Prostate gland (tissue), 2 donors: ENCODE measurements at regions not wholly inside any gene's neighbourhood (a gene's known extent, or its start where the extent isn't known, plus 50 kb on each side); places are given as distances from the start of the nearest gene placed in this dataset.

Source experiments
- DNase-seq: peaks from one replicate; pipeline ENCODE4 v3.0.0-alpha.2; 2019; ENCODE audit warnings: low spot score
- H3K27ac ChIP-seq, 2 donors: fragments of 200-600 bp; sonication (generic); 2 replicates each; pipeline ENCODE4 v1.5.1; 2017 to 2019
- H3K27me3 ChIP-seq: fragments of 200-600 bp; sonication (generic); replicated peaks from 2 replicates; pipeline ENCODE4 v1.5.1; 2019; ENCODE audit not compliant: insufficient read depth
- H3K36me3 ChIP-seq, 2 donors: fragments of 200-600 bp; sonication (generic); 1 replicate in 1 of 2; 2 replicates in 1 of 2; pipeline versions ENCODE4 v1.5.1 to v1.8.1; 2017 to 2019
- H3K4me1 ChIP-seq: fragments of 200-600 bp; sonication (generic); replicated peaks from 2 replicates; pipeline ENCODE4 v1.5.1; 2019
- H3K4me3 ChIP-seq, 2 donors: fragments of 200-600 bp; sonication (generic); 2 replicates each; pipeline ENCODE4 v1.5.1; 2017 to 2019
- H3K9me3 ChIP-seq: fragments of 200-600 bp; sonication (generic); 2 replicates; pipeline ENCODE4 v1.5.1; 2017
- POLR2A ChIP-seq: fragments of 450-650 bp; IDR thresholded peaks from one replicate; pipeline ENCODE4 v1.6.1; 2016; ENCODE audit warnings: antibody characterized with exemption, mild to moderate bottlenecking
- POLR2AphosphoS5 ChIP-seq: sonication (generic); formaldehyde crosslinking; IDR thresholded peaks from one replicate; pipeline ENCODE4 v1.6.1; 2017; ENCODE audit warnings: antibody characterized with exemption
- WGBS: methylation state at CpG from one replicate; pipeline ENCODE4 v1.1.5; 2018; 5-methylcytosine and 5-hydroxymethylcytosine counted together
- intact Hi-C: fragments of 100-400 bp; cut with DNase I; formaldehyde crosslinking; loops from one replicate; pipeline ENCODE4 v1.14.2; 2022
- TF ChIP-seq, protein P1 (sequence below), 4 experiments: fragments of 200-600 bp in 2 of 4; fragments of 450-650 bp in 2 of 4; sonication (generic) in 2 of 4; IDR thresholded peaks; 1 replicate in 3 of 4; 2 replicates in 1 of 4; pipeline ENCODE4 v1.5.1; 2016 to 2019; ENCODE audit warnings: antibody characterized with exemption in 4 of 4, mild to moderate bottlenecking in 2 of 4, moderate library complexity in 2 of 4

DNA sequence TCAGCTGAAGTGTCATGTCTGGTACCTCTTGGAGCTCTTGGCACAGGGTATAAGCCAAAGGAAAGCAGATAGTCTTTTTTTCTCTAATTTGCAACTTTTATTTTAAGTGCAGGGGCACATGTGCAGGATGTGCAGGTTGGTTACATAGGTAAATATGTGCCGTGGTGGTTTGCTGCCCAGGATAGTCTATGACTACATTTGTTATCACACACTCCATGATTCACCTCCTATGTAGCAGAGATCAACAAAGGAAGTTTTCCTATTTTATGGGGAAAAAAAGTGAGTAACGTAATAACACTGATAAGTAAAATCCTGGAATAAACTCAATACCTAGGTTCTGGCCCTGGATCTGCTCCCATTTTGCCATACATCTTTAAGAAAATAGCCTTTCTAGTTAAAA is 234.6 kb downstream of the CAAP1 start:
- H3K27me3 ChIP-seq: no peaks in the 10 kb centered on the region
- H3K36me3 ChIP-seq: no peaks in the 10 kb centered on the region
- H3K9me3 ChIP-seq: no peaks in the 10 kb centered on the region
- no peak overlapping the region for H3K27ac ChIP-seq
- no peak overlapping the region for H3K4me3 ChIP-seq
- intact Hi-C loops: no loop called here
- TF ChIP-seq, protein P1, sequence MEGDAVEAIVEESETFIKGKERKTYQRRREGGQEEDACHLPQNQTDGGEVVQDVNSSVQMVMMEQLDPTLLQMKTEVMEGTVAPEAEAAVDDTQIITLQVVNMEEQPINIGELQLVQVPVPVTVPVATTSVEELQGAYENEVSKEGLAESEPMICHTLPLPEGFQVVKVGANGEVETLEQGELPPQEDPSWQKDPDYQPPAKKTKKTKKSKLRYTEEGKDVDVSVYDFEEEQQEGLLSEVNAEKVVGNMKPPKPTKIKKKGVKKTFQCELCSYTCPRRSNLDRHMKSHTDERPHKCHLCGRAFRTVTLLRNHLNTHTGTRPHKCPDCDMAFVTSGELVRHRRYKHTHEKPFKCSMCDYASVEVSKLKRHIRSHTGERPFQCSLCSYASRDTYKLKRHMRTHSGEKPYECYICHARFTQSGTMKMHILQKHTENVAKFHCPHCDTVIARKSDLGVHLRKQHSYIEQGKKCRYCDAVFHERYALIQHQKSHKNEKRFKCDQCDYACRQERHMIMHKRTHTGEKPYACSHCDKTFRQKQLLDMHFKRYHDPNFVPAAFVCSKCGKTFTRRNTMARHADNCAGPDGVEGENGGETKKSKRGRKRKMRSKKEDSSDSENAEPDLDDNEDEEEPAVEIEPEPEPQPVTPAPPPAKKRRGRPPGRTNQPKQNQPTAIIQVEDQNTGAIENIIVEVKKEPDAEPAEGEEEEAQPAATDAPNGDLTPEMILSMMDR (IDR thresholded peaks at IDR 0.05): no peak
- no peak for TF ChIP-seq POLR2A
- no peak for TF ChIP-seq POLR2AphosphoS5
- WGBS: 56% methylated on average over 2 of the region's 2 CpGs
- no peaks in the 10 kb centered on the region for H3K4me1 ChIP-seq
- no peak for DNase-seq

DNA sequence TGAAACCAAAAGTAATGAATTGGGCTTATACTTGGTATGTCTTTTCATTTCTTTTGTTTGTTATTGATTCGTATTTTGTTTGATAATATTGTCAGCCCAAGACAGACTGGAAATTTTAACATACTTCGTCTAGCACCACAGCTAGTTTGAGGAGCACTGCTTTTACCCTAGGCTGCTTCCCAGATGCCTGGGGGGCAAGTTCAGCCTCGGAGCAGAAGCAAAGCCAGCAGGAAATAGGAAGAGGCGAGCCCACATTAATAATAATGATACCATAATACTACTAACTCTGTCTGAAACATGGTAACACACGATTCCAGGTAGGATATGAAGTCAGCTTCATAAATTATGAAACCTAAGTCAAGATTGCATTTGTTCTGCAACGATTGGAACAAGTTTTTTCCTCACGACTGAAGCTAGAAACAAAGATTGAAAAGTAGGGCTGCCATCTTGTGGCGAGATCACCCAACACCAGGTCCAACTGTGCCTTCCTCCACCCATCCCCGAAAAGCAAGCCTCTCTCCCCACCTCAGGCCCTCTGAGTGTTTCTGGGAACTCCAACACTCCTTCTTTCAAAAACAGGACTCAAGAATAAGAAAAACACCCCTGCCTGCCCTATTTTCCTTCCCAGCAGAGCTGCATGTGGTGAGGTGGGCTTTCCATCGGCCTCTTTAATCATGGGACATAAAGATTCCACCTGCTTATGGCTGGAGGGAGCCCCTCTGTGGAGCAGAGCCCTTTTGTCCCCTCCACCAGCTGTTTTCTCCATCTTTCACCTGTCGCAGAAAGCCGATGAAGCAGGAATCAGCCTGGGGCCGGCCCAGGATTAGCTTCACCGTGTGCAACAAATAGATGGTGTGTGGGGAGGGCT is 236.4 kb downstream of the CAAP1 start:
- WGBS: 47% methylated on average over 14 of the region's 14 CpGs
- DNase-seq: peak; percentile 8
- H3K36me3 ChIP-seq: no peaks in the 10 kb centered on the region
- TF ChIP-seq POLR2A (no peak), POLR2AphosphoS5 (no peak)
- TF ChIP-seq, protein P1 (IDR thresholded peaks at IDR 0.05): peak in 2 of 4 experiments; percentile 40 to 48
- no peak overlapping the region for H3K27ac ChIP-seq
- intact Hi-C loops: no loop called here
- H3K9me3 ChIP-seq: no peaks in the 10 kb centered on the region
- H3K27me3 ChIP-seq: no peaks in the 10 kb centered on the region
- no peaks in the 10 kb centered on the region for H3K4me1 ChIP-seq
- no peak overlapping the region for H3K4me3 ChIP-seq

DNA sequence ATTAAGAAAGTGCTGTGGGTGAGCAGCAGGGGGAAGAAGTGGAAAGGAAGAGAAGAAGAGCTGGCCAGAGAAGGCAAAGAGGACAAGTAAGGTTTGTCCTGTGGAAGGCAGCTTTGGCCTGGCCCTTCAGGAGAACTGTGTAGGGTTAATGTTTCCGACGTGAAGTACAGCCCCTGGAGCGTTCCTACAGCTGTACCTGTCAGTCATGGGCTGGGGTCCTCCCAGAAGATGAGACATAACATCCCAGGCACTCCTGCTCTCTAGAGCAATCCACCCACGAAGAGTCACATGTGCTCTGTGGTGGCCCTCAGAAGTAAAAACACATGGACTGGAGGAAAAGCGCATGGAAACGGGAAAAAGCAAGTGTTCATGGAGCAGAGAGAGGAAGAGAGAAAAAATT is 237.4 kb downstream of the CAAP1 start:
- H3K27me3 ChIP-seq: no peaks in the 10 kb centered on the region
- H3K9me3 ChIP-seq: no peaks in the 10 kb centered on the region
- DNase-seq: no peak
- H3K4me3 ChIP-seq: no peak overlapping the region
- H3K27ac ChIP-seq: no peak overlapping the region
- H3K36me3 ChIP-seq: no peaks in the 10 kb centered on the region
- H3K4me1 ChIP-seq: no peaks in the 10 kb centered on the region
- intact Hi-C loops: no loop called here
- WGBS: 90% methylated on average over 6 of the region's 6 CpGs
- TF ChIP-seq POLR2A: no peak
- no peak for TF ChIP-seq POLR2AphosphoS5
- TF ChIP-seq, protein P1 (IDR thresholded peaks at IDR 0.05): no peak

DNA sequence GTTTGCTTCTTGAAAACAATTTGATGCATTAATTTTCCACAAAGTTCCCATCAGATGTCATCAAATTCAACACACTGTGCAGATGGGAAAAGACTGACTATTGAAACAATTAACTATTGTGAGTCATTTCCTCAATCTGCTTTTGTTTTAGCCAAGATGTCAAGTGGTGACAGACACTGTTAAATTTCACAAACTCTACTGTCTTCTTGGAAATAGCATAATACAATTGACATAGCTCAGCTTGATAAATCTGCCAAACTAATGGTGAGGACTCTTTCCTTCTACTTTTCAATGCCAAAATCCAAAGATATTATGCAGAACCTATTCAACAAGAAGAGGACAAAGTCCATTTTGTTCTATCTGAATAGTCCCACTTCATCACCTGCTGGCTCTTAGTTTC is 242.3 kb downstream of the CAAP1 start:
- no peaks in the 10 kb centered on the region for H3K9me3 ChIP-seq
- no peaks in the 10 kb centered on the region for H3K36me3 ChIP-seq
- no peaks in the 10 kb centered on the region for H3K27me3 ChIP-seq
- H3K4me1 ChIP-seq: no peaks in the 10 kb centered on the region
- intact Hi-C loops: no loop called here
- TF ChIP-seq, protein P1 (IDR thresholded peaks at IDR 0.05): no peak
- no peak for TF ChIP-seq POLR2AphosphoS5
- no peak for TF ChIP-seq POLR2A
- no peak for DNase-seq
- no peak overlapping the region for H3K27ac ChIP-seq
- H3K4me3 ChIP-seq: no peak overlapping the region

DNA sequence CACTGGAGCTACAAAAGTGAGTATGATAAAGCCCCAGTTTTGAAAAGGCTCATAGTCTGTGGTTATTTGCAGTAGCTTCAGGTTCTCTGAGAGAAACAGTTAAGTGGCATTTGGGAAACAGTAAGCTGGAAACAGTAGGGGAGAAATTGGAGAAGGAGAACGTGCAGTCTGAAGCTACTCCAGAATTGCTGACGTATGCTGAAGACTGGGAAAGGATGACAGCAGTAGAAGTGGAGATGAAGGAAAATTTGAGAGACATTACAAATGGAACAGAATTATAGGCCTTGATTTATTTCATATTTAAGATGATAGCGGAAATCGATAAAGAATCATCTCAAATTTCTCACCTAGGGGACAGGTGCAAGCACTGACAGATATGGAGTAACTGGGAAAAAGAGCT is 248.8 kb downstream of the CAAP1 start:
- intact Hi-C loops: no loop called here
- TF ChIP-seq, protein P1 (IDR thresholded peaks at IDR 0.05): no peak
- TF ChIP-seq POLR2A (no peak), POLR2AphosphoS5 (no peak)
- Histone ChIP-seq H3K27ac (no peak overlapping the region), H3K4me1 (no peaks in the 10 kb centered on the region), H3K36me3 (no peaks in the 10 kb centered on the region), H3K27me3 (no peaks in the 10 kb centered on the region), H3K4me3 (no peak overlapping the region), H3K9me3 (no peaks in the 10 kb centered on the region)
- no peak for DNase-seq
- 91% methylated on average over 4 of the region's 4 CpGs for WGBS
